OCI-LY1 (cell line): ENCODE measurements at regions not wholly inside any gene's neighbourhood (a gene's known extent, or its start where the extent isn't known, plus 50 kb on each side); places are given as distances from the start of the nearest gene placed in this dataset.
"Not testable (repeated sequence)": the region's sequence is repeated elsewhere in the genome, so short reads cannot be mapped to it uniquely, and the experiment has no call there.

Experiments
- H2AFZ ChIP-seq: fragments of 200-600 bp; sonication (generic), shearing (Covaris generic); 2 replicates; pipeline ENCODE4 v1.6.0; 2014; ENCODE audit warnings: antibody characterized with exemption, mild to moderate bottlenecking, low read length
- H3F3A ChIP-seq: fragments of 200-600 bp; sonication (generic), shearing (Covaris generic); 2 replicates; pipeline ENCODE4 v1.6.0; 2014; ENCODE audit warnings: mild to moderate bottlenecking, antibody characterized with exemption, low read length, moderate library complexity; ENCODE audit not compliant: insufficient read depth
- H3K27ac ChIP-seq: fragments of 200-600 bp; sonication (generic); 2 replicates; pipeline ENCODE4 v1.5.1; 2014; ENCODE audit warnings: low read length, mixed run types, mild to moderate bottlenecking, low read depth; ENCODE audit not compliant: poor library complexity, severe bottlenecking
- H3K27me3 ChIP-seq: fragments of 200-600 bp; sonication (generic); 2 replicates; pipeline ENCODE4 v1.6.0; 2014; ENCODE audit warnings: antibody characterized with exemption, mild to moderate bottlenecking, low read length, moderate library complexity; ENCODE audit not compliant: insufficient read depth
- H3K36me3 ChIP-seq: fragments of 200-600 bp; sonication (generic); 2 replicates; pipeline ENCODE4 v1.6.1; 2014; ENCODE audit warnings: mild to moderate bottlenecking, antibody characterized with exemption, low read length, moderate library complexity, mixed read lengths; ENCODE audit not compliant: insufficient read depth
- H3K4me1 ChIP-seq: fragments of 200-600 bp; sonication (generic); 2 replicates; pipeline ENCODE4 v1.5.1; 2014; ENCODE audit warnings: mild to moderate bottlenecking, low read length, moderate library complexity; ENCODE audit not compliant: insufficient read depth, severe bottlenecking
- H3K4me2 ChIP-seq: fragments of 200-600 bp; sonication (generic), shearing (Covaris generic); 2 replicates; pipeline ENCODE4 v1.6.1; 2014; ENCODE audit warnings: low read length
- H3K4me3 ChIP-seq: fragments of 200-600 bp; sonication (generic); 2 replicates; pipeline ENCODE4 v1.5.1; 2014; ENCODE audit warnings: low read length, low read depth, mild to moderate bottlenecking, mixed read lengths; ENCODE audit not compliant: poor library complexity, severe bottlenecking
- H3K79me2 ChIP-seq: fragments of 200-600 bp; shearing (Covaris generic); 2 replicates; pipeline ENCODE4 v1.6.1; 2016; ENCODE audit warnings: mixed run types, low read length, mixed read lengths; ENCODE audit not compliant: insufficient read depth
- H3K9ac ChIP-seq: fragments of 200-600 bp; sonication (generic), shearing (Covaris generic); 2 replicates; pipeline ENCODE4 v1.6.1; 2014; ENCODE audit warnings: mild to moderate bottlenecking, low read length, mixed read lengths
- H3K9me2 ChIP-seq: fragments of 200-600 bp; sonication (generic), shearing (Covaris generic); 2 replicates; pipeline ENCODE4 v1.6.1; 2014; ENCODE audit warnings: low read depth, mild to moderate bottlenecking, low read length, mixed read lengths
- H3K9me3 ChIP-seq: fragments of 200-600 bp; shearing (Covaris generic); 2 replicates; pipeline ENCODE4 v1.6.1; 2014; ENCODE audit warnings: low read length, mixed read lengths
- H4K20me1 ChIP-seq: fragments of 200-600 bp; sonication (generic), shearing (Covaris generic); 2 replicates; pipeline ENCODE4 v1.6.0; 2016; ENCODE audit warnings: mild to moderate bottlenecking, low read length; ENCODE audit not compliant: insufficient read depth
- EZH2 ChIP-seq: fragments of 200-600 bp; sonication (generic), shearing (Covaris generic); IDR thresholded peaks from 2 replicates; pipeline ENCODE4 v1.8.0; 2017; ENCODE audit warnings: borderline replicate concordance, mixed run types, mild to moderate bottlenecking, antibody characterized with exemption, low read length, moderate library complexity, mixed read lengths
- TF ChIP-seq, protein P1 (sequence below): fragments of 200-600 bp; sonication (generic), shearing (Covaris generic); IDR thresholded peaks from 2 replicates; pipeline ENCODE4 v1.5.1; 2017; ENCODE audit warnings: mild to moderate bottlenecking, antibody characterized with exemption, low read length, moderate library complexity, mixed read lengths

- Histone ChIP-seq H3K4me3 (no peak overlapping the region), H3K4me2 (no peak overlapping the region), H3K9ac (no peak overlapping the region), H3K79me2 (no peaks in the 10 kb centered on the region), H3K36me3 (no peaks in the 10 kb centered on the region), H3K27me3 (no peaks in the 10 kb centered on the region), H4K20me1 (no peaks in the 10 kb centered on the region), H3K4me1 (no peaks in the 10 kb centered on the region), H3K9me3 (no peaks in the 10 kb centered on the region), H3F3A (no peaks in the 10 kb centered on the region), H3K27ac (no peak overlapping the region), H2AFZ (no peak overlapping the region), H3K9me2 (no peaks in the 10 kb centered on the region)
- TF ChIP-seq, protein P1, sequence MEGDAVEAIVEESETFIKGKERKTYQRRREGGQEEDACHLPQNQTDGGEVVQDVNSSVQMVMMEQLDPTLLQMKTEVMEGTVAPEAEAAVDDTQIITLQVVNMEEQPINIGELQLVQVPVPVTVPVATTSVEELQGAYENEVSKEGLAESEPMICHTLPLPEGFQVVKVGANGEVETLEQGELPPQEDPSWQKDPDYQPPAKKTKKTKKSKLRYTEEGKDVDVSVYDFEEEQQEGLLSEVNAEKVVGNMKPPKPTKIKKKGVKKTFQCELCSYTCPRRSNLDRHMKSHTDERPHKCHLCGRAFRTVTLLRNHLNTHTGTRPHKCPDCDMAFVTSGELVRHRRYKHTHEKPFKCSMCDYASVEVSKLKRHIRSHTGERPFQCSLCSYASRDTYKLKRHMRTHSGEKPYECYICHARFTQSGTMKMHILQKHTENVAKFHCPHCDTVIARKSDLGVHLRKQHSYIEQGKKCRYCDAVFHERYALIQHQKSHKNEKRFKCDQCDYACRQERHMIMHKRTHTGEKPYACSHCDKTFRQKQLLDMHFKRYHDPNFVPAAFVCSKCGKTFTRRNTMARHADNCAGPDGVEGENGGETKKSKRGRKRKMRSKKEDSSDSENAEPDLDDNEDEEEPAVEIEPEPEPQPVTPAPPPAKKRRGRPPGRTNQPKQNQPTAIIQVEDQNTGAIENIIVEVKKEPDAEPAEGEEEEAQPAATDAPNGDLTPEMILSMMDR = no peak
Observed at GRCh38 chr9:102941868-102942267, 53.3 kb upstream of the CYLC2 start.

DNA sequence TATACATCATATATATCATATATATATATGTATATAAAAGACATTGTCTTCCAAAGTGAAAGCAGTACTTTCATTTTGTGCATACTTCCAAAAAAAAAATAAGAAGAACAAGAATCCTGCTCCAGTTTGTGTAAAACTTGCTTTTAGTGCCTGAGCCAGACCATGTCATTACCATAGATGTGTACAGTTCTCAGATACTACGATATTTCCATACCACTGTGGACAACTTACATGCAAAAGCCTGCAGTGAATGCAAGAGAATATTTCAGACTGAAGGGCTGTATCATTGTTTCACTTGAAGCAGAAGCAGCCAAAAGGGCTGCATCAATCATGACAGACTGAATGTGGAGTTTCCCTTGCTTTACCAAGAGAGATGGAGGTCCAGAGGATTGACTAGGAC is 72.6 kb upstream of the CYLC2 start:
- no peaks in the 10 kb centered on the region for H3K27me3 ChIP-seq
- H4K20me1 ChIP-seq = no peaks in the 10 kb centered on the region
- H2AFZ ChIP-seq = no peak overlapping the region
- no peak overlapping the region for H3K9ac ChIP-seq
- H3K4me2 ChIP-seq = no peak overlapping the region
- H3K79me2 ChIP-seq = no peaks in the 10 kb centered on the region
- no peaks in the 10 kb centered on the region for H3K9me2 ChIP-seq
- no peak for TF ChIP-seq EZH2
- TF ChIP-seq, protein P1 = no peak
- no peak overlapping the region for H3K4me3 ChIP-seq
- no peaks in the 10 kb centered on the region for H3K9me3 ChIP-seq
- H3K36me3 ChIP-seq = no peaks in the 10 kb centered on the region
- no peaks in the 10 kb centered on the region for H3F3A ChIP-seq
- no peak overlapping the region for H3K27ac ChIP-seq
- H3K4me1 ChIP-seq = no peaks in the 10 kb centered on the region

DNA sequence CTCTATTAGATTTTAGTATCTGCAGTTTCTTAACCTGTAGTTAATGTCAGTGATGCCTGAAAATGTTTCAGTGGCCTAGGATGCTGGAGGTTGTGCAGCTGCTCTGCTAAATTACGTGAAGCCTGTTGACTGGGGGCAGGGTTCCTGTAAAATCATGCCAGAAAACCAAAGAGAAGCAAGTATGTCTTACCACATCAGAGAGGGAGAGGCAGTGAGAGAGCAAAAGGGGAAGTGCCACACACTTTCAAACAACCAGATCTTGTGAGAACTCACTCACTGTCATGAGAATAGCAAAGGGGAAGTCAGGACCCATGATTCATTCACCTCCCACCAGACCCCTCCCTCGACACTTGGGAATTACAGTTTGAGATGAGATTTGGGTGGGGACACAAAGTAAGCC is 83.9 kb upstream of the CYLC2 start:
- Histone ChIP-seq H4K20me1 (no peaks in the 10 kb centered on the region), H2AFZ (no peak overlapping the region), H3K79me2 (no peaks in the 10 kb centered on the region), H3K9ac (no peak overlapping the region), H3K27ac (no peak overlapping the region), H3K36me3 (no peaks in the 10 kb centered on the region), H3K4me2 (no peak overlapping the region), H3F3A (no peaks in the 10 kb centered on the region), H3K4me3 (no peak overlapping the region), H3K9me3 (no peaks in the 10 kb centered on the region), H3K4me1 (no peaks in the 10 kb centered on the region), H3K9me2 (no peaks in the 10 kb centered on the region), H3K27me3 (no peaks in the 10 kb centered on the region)
- no peak for TF ChIP-seq EZH2
- TF ChIP-seq, protein P1 = no peak

- H4K20me1 ChIP-seq, H3K4me1 ChIP-seq, H3K79me2 ChIP-seq, H3K9me2 ChIP-seq, H3K27me3 ChIP-seq, H3K36me3 ChIP-seq, H3K4me2 ChIP-seq, H2AFZ ChIP-seq, H3K4me3 ChIP-seq, H3F3A ChIP-seq, H3K9ac ChIP-seq, H3K27ac ChIP-seq, H3K9me3 ChIP-seq: not testable (repeated sequence)
Observed at GRCh38 chr9:102905795-102906194, 89.3 kb upstream of the CYLC2 start.
